ENCODE measurements at regions not wholly inside any gene's neighbourhood (a gene's known extent, or its start where the extent isn't known, plus 50 kb on each side); places are given as distances from the start of the nearest gene placed in this dataset.

DNA sequence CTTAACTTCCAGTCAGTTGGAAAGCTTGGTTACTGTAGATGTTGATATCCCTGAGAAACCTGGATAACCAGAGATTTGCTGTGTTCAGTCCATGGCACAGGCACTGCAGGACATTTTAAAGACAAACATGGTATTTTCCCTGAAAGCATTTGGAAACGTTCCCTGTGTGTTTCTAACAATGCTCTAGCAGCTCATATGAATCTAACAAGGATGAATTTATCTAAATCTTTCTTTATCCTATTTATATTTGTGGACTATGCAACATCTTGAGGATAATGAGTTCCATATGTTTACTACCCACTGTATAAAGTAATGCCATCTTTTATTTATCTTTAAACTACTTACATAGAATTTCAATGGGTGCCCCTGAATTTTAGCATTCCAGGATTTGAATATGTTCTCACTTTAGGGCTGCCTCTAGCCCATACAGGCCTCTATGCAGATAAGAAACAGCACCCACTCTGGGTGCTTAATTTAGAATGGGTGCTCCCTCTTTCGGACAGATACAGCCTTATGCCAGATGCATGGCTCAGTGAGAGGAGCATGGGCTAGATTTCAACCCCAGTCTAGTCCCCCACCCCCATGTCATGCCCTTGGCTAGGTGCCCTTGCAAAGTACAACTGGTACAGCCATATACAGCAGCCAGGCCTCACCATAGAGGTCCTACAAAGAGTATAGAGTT is 50.6 kb upstream of the NEMP2 start:
- TF ChIP-seq, protein P1, sequence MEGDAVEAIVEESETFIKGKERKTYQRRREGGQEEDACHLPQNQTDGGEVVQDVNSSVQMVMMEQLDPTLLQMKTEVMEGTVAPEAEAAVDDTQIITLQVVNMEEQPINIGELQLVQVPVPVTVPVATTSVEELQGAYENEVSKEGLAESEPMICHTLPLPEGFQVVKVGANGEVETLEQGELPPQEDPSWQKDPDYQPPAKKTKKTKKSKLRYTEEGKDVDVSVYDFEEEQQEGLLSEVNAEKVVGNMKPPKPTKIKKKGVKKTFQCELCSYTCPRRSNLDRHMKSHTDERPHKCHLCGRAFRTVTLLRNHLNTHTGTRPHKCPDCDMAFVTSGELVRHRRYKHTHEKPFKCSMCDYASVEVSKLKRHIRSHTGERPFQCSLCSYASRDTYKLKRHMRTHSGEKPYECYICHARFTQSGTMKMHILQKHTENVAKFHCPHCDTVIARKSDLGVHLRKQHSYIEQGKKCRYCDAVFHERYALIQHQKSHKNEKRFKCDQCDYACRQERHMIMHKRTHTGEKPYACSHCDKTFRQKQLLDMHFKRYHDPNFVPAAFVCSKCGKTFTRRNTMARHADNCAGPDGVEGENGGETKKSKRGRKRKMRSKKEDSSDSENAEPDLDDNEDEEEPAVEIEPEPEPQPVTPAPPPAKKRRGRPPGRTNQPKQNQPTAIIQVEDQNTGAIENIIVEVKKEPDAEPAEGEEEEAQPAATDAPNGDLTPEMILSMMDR (conservative IDR thresholded peaks at IDR 0.05 in 1 of 2, IDR thresholded peaks at IDR 0.05 in 1 of 2; ENCODE audit: low read depth in 1 of 2, low read length in 2 of 2) = no peak
- no peak for TF ChIP-seq EZH2 (IDR thresholded peaks at IDR 0.05; ENCODE audit: low read length, missing control alignments)
